ENCODE measurements at regions not wholly inside any gene's neighbourhood (a gene's known extent, or its start where the extent isn't known, plus 50 kb on each side); places are given as distances from the start of the nearest gene placed in this dataset.

GRCh38 chr5:19408149-19408548 is 579.9 kb downstream of the CDH18 start:
- TF ChIP-seq EZH2 (IDR thresholded peaks at IDR 0.05; ENCODE audit: borderline replicate concordance, low read length) (no peak), CTCF (conservative IDR thresholded peaks at IDR 0.05 in 1 of 2, IDR thresholded peaks at IDR 0.05 in 1 of 2; ENCODE audit: extremely low read depth in 1 of 2, insufficient read depth in 1 of 2, low read depth in 1 of 2, low read length in 2 of 2) (no peak)
